Transverse colon (tissue), 4 donors: ENCODE measurements at regions not wholly inside any gene's neighbourhood (a gene's known extent, or its start where the extent isn't known, plus 50 kb on each side); places are given as distances from the start of the nearest gene placed in this dataset.

Experiments used
- POLR2A ChIP-seq: fragments of 450-650 bp; IDR thresholded peaks from one replicate; pipeline ENCODE4 v1.6.1; 2016; ENCODE audit warnings: antibody characterized with exemption, mild to moderate bottlenecking, moderate library complexity
- POLR2AphosphoS5 ChIP-seq, 3 donors: sonication (generic); formaldehyde crosslinking; IDR thresholded peaks; one replicate each; pipeline ENCODE4 v1.6.1; 2016; ENCODE audit warnings: antibody characterized with exemption in 3 of 3
- TF ChIP-seq, protein P1 (sequence below), 5 experiments: fragments of 200-600 bp in 3 of 5; fragments of 450-650 bp in 2 of 5; sonication (generic) in 3 of 5; IDR thresholded peaks; 1 replicate in 2 of 5; 2 replicates in 3 of 5; pipeline ENCODE4 v1.5.1; 2016 to 2017; ENCODE audit warnings: antibody characterized with exemption in 5 of 5, inconsistent platforms in 3 of 5, mild to moderate bottlenecking in 2 of 5, moderate library complexity in 1 of 5

DNA sequence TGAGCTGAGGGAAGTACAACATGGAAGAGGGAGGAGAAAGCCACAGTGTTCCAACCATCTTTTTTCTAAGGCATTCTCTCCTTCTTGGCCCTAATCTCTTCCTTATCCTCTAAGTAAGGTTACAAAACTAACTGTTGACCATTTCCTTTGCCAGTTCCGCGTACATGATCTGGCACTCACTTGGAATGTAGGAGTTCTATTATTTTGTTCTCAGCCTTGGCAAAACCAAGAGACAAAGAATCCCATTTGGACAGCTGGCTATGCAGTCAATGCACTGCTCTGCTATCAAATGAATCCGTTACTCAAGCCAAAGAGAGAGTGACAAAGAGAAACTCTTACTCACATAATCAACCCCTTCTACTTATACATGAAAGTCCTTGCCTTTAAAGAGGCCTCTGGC lies 410.3 kb downstream of the DTWD2 start:
- no peak for TF ChIP-seq POLR2A
- no peak for TF ChIP-seq POLR2AphosphoS5 (IDR thresholded peaks at IDR 0.05)
- TF ChIP-seq, protein P1, sequence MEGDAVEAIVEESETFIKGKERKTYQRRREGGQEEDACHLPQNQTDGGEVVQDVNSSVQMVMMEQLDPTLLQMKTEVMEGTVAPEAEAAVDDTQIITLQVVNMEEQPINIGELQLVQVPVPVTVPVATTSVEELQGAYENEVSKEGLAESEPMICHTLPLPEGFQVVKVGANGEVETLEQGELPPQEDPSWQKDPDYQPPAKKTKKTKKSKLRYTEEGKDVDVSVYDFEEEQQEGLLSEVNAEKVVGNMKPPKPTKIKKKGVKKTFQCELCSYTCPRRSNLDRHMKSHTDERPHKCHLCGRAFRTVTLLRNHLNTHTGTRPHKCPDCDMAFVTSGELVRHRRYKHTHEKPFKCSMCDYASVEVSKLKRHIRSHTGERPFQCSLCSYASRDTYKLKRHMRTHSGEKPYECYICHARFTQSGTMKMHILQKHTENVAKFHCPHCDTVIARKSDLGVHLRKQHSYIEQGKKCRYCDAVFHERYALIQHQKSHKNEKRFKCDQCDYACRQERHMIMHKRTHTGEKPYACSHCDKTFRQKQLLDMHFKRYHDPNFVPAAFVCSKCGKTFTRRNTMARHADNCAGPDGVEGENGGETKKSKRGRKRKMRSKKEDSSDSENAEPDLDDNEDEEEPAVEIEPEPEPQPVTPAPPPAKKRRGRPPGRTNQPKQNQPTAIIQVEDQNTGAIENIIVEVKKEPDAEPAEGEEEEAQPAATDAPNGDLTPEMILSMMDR (IDR thresholded peaks at IDR 0.05): no peak
